GM12875 (cell line): ENCODE measurements at regions not wholly inside any gene's neighbourhood (a gene's known extent, or its start where the extent isn't known, plus 50 kb on each side); places are given as distances from the start of the nearest gene placed in this dataset.

ENCODE experiments used
- H3K4me3 ChIP-seq: one replicate; pipeline ENCODE4 v1.5.1; 2011; ENCODE audit warnings: low read depth, low read length, control low read depth
- TF ChIP-seq, protein P1 (sequence below): IDR thresholded peaks from 2 replicates; pipeline ENCODE4 v1.5.1; 2011; ENCODE audit warnings: low read depth, mild to moderate bottlenecking, control low read depth, inconsistent platforms, low read length, moderate library complexity, borderline replicate concordance; ENCODE audit not compliant: insufficient read depth

DNA sequence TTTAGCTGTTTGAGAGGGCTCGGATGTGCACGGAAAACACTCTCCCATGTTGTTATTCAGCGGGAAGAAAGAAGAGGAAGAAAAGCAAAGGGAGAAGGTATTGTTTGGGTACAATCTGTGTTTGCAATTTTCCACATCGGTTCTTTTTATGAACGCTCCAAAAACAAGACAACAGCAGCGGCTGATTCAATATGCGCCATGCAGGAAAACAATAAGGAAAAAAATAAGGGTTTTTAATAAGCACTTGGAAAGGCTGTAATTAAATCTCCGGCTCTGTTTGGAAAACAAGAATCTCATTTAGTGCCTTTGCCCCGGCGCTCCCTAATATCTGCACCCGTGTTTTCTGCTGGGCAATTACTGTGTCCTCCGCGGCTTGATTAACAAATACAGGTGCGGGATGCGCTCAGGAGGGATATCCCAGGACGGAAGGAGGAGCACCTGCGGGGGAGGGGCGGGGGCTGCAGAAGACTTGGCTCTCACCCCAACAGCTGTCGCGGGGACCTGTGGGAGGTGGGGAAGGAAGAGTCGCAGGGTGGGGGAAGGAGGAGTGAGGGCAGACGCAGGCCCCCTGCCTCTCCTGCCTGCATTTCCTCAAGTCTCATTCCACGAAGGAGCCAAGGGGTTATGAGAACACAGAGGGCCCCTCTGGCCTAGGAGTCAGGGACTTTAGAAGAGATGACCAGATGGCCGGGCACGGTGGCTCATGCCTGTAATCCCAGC lies 181.5 kb upstream of the PODXL start:
- H3K4me3 ChIP-seq = no peak overlapping the region
- TF ChIP-seq, protein P1, sequence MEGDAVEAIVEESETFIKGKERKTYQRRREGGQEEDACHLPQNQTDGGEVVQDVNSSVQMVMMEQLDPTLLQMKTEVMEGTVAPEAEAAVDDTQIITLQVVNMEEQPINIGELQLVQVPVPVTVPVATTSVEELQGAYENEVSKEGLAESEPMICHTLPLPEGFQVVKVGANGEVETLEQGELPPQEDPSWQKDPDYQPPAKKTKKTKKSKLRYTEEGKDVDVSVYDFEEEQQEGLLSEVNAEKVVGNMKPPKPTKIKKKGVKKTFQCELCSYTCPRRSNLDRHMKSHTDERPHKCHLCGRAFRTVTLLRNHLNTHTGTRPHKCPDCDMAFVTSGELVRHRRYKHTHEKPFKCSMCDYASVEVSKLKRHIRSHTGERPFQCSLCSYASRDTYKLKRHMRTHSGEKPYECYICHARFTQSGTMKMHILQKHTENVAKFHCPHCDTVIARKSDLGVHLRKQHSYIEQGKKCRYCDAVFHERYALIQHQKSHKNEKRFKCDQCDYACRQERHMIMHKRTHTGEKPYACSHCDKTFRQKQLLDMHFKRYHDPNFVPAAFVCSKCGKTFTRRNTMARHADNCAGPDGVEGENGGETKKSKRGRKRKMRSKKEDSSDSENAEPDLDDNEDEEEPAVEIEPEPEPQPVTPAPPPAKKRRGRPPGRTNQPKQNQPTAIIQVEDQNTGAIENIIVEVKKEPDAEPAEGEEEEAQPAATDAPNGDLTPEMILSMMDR = no peak

DNA sequence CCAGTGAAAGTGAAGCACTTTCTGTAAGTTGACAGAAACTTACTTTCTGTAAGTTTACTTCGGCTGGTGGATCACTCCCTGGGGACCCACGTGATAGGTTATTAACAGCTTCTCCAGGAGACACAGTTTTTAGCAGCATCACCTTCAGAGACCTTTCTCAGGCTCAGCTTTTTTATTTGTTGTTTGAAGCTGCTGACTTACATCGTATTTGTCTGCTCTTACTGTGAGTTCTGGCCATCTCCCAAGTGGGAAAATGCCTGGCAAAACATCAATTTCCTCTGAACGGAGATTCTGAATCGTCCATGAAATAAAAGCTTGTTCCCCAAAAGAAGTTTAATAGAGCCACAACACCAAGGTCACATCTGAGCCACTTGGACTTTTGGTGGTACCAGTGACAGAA lies 178.7 kb upstream of the PODXL start:
- TF ChIP-seq, protein P1 = no peak
- no peak overlapping the region for H3K4me3 ChIP-seq

DNA sequence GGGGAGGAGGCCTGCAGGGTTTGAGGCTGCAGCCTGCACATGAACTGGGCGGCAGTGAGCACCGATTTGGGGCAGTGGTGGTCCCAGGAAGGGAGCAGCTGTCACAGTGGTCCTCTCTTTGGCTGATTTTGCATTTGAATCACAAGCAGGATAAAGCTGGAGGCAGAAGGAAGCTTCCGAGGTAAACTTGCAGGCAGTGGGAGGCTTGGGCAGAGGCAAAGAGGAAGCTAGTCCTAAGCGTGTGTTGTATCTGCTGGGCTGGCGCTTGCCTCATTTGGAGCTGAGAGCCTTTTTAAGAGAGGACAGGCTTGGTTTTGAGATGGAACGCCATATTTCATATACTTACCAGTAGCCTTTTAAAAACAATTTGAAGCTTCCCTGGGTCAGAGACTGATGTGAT lies 177.2 kb upstream of the PODXL start:
- no peak overlapping the region for H3K4me3 ChIP-seq
- TF ChIP-seq, protein P1 = no peak

DNA sequence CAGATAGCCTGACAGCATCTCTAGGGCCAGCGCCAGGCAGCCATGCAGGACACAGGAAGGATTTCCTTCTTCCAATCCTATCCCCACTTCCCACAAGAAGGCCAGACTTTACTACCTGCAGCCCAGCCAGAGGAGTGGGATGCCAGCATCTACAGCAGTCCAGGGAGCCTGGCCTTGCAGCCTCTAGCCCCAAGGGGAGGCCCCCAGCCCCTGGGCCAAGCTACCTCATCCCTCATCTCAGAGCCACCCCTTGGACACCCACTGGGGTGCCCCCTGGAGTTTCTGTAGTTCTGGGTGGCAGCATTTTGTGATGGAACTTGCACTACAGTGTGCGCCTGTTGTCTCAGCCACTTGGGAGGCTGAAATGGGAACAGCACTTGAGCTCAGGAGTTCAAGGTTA lies 170.8 kb upstream of the PODXL start:
- H3K4me3 ChIP-seq = no peak overlapping the region
- TF ChIP-seq, protein P1 = no peak

DNA sequence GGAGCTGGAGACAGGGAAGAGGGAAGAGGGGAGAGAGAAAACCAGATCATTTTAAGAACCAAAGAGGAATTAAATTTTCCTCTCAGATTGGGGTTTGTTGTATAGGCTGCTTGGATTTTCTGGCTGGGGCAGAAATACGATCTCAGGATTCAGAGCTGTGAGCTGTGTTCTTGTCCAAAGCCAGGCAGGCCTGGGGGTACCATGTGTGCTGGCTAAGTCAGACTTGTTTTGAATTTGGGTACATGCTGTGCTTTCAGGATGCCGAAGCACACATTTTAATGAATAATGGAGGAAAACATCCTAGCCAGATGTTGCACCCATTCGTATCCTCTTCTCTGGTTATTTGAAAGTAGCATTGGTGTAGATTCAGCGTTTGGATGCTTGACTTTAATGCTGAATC lies 170.3 kb upstream of the PODXL start:
- TF ChIP-seq, protein P1 = no peak
- no peak overlapping the region for H3K4me3 ChIP-seq

DNA sequence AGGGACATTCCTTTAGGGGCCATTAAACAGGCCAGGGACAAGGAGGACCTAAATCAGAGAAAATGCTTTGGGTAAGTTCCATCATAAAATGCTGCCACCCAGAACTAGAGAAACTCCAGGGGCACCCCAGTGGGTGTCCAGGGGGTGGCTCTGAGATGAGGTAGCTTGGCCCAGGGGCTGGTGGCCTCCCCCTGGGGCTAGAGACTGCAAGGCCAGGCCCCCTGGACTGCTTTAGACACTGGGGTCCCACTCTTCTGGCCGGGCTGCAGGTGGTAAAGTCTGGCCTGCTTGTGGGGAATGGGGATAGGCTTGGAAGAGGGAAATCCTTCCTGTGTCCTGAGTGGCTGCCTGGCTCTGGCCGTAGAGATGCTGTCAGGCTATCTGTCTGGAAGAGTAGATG lies 169.6 kb upstream of the PODXL start:
- TF ChIP-seq, protein P1 = no peak
- no peak overlapping the region for H3K4me3 ChIP-seq

DNA sequence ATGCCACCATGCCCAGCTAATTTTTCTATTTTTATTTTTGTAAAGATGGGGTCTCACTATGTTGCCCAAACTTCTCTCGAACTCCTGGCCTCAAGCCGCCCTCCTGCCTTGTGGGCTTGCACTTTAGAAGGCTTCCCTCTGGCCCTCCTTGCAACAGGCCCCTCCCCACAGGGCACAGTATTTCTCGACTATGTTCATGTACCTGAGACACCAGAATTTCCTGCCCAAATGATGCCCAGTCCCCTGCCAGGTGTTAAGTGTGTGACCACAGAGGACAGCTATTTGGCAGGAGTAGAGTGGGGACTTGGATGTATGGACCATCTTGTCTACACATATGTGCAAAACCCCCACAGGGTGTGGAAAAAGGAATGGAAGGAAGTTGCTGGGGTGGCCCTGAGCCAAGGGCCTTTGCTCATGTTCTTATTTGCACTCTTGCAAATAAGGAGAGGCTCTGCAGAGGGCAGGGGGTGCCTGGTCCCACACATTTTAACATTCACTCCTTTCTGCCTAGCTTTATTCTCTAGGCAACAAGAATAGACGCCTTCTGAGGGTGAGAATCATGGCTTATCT lies 168.4 kb upstream of the PODXL start:
- TF ChIP-seq, protein P1 = no peak
- H3K4me3 ChIP-seq = no peak overlapping the region
